Nucleus accumbens (tissue), 56 donors: ENCODE measurements at regions not wholly inside any gene's neighbourhood (a gene's known extent, or its start where the extent isn't known, plus 50 kb on each side); places are given as distances from the start of the nearest gene placed in this dataset.
"Not testable (repeated sequence)": the region's sequence is repeated elsewhere in the genome, so short reads cannot be mapped to it uniquely, and the experiment has no call there.

Experiments
- DNase-seq, 56 donors: peaks; one replicate each; lab custom pipeline; 2025; lab: John Stamatoyannopoulos, UW

- no peak for DNase-seq
These were observed 433.3 kb upstream of the CHORDC1 start for GRCh38 chr11:90656171-90656570.

GRCh38 chr11:90650153-90650552 is 427.3 kb upstream of the CHORDC1 start:
- DNase-seq: no peak

DNA sequence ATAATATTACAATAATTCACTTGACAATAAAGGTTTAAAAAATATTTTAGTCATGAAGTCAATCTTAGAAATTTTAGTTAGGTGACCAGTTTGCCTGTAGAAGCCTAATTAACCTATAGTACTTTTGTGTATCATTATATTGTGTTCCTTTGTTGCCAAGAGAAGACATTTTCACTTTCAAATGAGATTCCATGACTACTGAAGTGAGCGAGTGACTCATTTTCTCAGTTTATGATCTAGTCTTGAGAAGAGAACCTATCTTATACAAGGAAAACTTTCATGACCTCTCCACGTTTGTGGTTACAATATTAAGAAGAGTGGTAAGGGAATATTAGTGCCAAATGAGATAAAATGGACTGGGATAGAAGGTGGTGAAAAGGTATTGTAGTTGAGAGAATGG is 423.9 kb upstream of the CHORDC1 start:
- no peak for DNase-seq

- no peak for DNase-seq
These were observed 423.4 kb upstream of the CHORDC1 start for GRCh38 chr11:90646266-90646665.

DNA sequence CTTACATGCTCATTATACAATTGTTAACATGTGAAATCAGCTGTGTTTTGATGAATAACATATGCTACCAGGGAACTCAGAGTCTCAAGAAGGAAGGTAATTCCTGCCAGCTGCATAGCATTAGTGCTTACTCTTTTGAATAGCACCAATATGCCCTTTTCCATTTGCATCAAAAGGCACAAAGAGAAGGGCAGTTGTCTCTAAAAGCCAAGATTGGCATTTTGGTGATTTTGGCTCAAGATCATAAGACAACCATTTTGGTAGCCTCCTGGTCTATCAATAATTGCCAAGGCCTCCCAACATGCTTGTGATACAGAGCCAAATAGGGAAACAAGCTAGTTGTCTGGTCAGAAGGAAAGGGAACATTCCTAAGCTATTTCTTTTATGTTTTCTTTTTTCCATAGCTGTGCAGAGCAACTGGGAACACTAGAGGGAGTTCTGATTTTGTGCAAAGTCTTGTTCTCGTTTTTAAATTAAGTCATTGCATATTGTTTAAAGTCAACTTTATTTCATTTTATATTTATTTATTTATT is 416.7 kb upstream of the CHORDC1 start:
- DNase-seq: no peak

DNA sequence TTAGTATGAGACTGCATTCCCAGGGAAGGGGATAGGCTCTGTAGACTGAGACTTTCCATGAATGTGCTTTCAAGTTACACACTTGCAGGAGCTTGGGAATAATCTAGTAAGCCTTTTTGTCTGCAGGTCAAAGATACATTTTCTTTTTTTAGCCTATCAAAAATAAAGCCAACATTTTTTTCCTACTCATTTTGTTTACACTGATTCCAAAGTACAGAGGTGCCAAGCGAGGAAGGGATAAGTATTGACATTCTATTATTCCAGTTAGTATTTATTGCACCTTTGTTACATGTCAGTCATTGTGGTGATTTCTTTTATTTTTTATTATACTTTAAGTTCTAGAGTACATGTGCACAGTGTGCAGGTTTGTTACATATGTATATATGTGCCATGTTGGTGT is 413.0 kb upstream of the CHORDC1 start:
- DNase-seq: no peak

- DNase-seq: no peak
These were observed 412.3 kb upstream of the CHORDC1 start for GRCh38 chr11:90635151-90635550.

DNA sequence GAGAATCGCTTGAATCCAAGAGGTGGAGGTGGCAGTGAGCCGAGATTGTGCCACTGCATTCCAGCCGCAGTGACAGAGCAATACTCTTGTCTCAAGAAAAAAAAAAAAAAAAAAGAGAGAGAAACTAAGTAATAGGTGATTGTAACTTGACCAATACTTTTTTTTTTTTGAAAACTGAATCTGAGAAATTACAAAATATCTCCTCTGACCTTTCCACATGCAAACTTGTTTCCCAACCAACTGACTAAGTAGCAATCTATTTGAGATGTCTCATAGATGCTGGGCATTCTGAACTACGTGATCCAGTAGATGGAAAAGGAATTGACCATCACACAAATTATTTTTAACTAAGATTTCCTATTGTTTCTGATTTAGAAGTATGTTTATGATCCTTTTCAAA is 407.3 kb upstream of the CHORDC1 start:
- no peak for DNase-seq

DNA sequence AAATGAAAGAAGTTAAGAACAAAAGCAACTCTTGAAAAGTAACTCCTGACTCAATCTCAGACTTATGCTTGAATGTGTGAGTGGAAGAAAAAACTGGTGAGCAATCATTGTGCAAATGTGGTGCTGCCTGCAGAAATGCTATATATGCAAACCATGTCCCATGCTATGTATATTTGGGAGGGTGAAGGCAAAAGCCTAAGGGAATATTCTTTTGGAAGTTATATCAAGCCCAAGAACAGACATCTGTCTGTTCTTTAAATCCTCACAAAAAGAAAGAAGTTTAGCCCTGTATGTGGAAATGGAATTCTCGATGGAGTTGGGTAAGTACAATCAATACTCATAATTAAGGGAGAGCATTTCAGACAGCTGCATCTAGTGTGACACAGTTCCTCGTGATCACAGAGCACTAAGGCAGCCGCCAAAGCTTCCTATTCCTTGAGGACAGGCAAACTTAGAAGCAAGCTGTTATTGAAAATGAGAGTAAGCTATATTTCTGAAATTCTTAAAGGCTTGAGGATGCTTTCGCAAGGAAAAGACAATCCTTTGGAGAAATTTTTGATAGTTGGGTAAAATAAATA is 406.5 kb upstream of the CHORDC1 start:
- no peak for DNase-seq

GRCh38 chr11:90614318-90614717 is 391.5 kb upstream of the CHORDC1 start:
- DNase-seq: no peak

DNA sequence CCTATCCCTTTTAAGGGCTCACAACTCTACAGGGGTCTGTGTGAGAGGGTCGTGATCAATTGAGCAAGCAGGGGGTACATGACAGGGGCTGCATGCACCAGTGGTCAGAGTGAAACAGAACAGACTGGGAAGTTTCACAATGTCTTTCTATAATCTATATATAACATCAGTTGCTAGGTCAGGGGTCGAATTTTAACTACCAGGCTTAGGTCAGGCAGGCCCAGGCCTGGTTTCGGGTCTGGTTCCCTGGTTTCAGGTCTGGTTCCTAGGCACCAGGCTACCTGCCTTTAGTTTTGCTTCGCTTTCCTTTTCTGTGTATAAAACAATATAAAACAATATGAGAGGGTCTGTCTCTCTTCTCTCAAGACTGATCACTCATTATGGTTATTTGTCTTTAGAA is 390.2 kb upstream of the CHORDC1 start:
- DNase-seq: not testable (repeated sequence)

- no peak for DNase-seq
These were observed 383.9 kb upstream of the CHORDC1 start for GRCh38 chr11:90606721-90607120.

GRCh38 chr11:90601261-90601660 is 378.4 kb upstream of the CHORDC1 start:
- DNase-seq: no peak

DNA sequence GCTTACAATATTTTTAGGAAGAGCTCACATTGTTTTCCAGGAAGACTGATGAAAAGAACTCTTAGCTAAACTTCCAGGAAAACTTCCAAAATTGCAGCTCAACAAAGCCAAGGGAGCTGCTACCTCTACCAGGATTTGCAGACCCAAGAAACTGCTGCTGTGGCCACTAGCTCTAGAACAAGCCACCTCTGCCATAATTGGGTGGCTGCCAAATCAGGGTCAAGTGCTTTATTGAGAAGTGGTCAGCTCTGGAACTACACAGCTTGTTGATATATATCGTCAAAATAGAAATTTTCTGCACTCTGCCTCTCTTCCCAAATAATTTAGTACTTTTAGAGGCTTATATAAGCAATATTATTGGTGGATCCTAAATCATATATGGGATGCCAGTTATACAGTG is 371.8 kb upstream of the CHORDC1 start:
- DNase-seq: no peak

GRCh38 chr11:90593099-90593498 is 370.2 kb upstream of the CHORDC1 start:
- no peak for DNase-seq

DNA sequence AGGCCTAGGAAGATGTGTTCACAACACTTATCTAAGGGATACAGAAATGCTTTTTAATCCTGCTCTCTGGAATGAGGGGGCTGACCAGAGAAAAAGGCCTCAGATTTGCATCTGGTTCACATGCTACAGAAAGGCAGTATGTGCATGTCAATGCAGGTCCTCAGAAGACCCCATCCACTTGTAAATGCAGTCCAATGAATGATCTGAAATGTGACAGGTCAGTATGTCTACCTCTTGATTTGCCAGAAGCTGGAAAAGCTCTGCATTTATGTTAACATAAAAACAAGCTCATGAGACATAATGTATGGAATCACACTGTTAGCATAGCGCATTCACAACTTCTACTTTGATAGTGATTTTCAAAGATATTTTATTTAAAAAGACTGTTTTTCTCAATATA is 367.4 kb upstream of the CHORDC1 start:
- DNase-seq: no peak

DNA sequence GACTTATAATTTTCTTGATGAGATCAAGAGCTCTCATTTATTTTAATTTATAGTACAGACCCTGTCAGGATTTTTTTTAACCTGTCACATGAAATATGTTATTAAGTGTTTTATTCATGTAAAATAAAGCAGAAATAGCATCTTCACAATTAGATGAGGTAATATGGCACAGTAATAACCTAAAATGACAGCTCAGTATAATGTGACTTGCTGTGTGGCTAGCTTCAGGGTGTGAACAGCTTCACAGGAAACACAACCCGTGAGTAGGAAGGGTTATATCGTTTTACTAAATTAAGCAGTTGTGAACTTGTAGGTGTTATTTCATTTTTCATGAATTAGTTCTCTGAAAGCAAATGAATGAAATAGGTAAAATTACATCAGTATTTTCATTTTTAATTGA is 366.9 kb upstream of the CHORDC1 start:
- DNase-seq: no peak

GRCh38 chr11:90587896-90588295 is 365.0 kb upstream of the CHORDC1 start:
- DNase-seq: no peak

DNA sequence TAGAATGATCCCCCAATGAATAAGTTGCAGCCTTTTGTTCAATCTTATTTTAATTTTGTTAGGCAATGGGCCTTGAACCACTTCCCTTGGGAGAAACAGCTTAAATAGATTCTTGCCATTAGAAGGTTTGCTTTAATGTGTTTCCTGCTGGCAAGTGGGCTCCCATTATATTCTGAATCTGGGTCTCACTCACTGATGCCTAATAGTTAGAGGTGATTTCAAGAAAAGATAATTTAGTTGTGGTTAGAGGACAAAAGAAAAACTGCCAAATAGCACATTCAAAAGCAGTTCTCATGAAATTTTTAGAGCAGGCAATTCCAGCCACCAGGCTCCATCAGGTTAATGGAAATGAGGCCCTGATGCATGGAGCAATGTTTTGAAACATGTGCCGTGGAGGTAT is 362.6 kb upstream of the CHORDC1 start:
- DNase-seq: no peak

DNA sequence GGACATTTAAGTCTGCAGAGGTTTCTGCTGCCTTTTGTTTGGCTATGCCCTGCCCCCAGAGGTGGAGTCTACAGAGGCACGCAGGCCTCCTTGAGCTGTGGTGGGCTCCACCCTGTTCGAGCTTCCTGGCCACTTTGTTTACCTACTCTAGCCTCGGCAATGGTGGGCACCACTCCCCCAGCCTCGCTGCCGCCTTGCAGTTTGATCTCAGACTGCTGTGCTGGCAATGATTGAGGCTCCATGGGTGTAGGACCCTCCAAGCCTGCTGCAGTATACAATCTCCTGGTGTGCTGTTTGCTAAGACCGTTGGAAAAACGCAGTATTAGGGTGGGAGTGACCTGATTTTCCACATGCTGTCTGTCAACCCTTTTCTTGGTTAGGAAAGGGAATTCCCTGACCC is 360.1 kb upstream of the CHORDC1 start:
- not testable (repeated sequence) for DNase-seq

- no peak for DNase-seq
These were observed 341.7 kb upstream of the CHORDC1 start for GRCh38 chr11:90564531-90564930.

GRCh38 chr11:90558328-90558865 is 335.5 kb upstream of the CHORDC1 start:
- DNase-seq: no peak

- DNase-seq: no peak
These were observed 333.8 kb upstream of the CHORDC1 start for GRCh38 chr11:90556606-90557005.
